ENCODE measurements at regions not wholly inside any gene's neighbourhood (a gene's known extent, or its start where the extent isn't known, plus 50 kb on each side); places are given as distances from the start of the nearest gene placed in this dataset.

- Histone ChIP-seq H3K4me3 (no peak overlapping the region), H3K27ac (no peak overlapping the region), H3K27me3 (no peaks in the 10 kb centered on the region), H3K9ac (ENCODE audit: low read depth in 2 of 2, low read length in 2 of 2) (no peak overlapping the region), H3K4me1 (no peaks in the 10 kb centered on the region), H3K9me3 (no peaks in the 10 kb centered on the region), H3K36me3 (no peaks in the 10 kb centered on the region)
- TF ChIP-seq CTCF (IDR thresholded peaks at IDR 0.05): no peak
- no peak for DNase-seq
- intact Hi-C loops (cut with DNase I): no loop called here
These were observed 57.0 kb downstream of the SEC61G start for GRCh38 chr7:54701982-54702381.

- Histone ChIP-seq H3K9me3 (no peaks in the 10 kb centered on the region), H3K27me3 (no peaks in the 10 kb centered on the region), H3K36me3 (no peaks in the 10 kb centered on the region), H3K9ac (ENCODE audit: low read depth in 2 of 2, low read length in 2 of 2) (no peak overlapping the region), H3K4me3 (no peak overlapping the region), H3K4me1 (no peaks in the 10 kb centered on the region), H3K27ac (no peak overlapping the region)
- no peak for DNase-seq
- no peak for TF ChIP-seq CTCF (IDR thresholded peaks at IDR 0.05)
- intact Hi-C loops (cut with DNase I): no loop called here
These were observed 59.3 kb downstream of the SEC61G start for GRCh38 chr7:54699715-54700114.

GRCh38 chr7:54697659-54698186, 61.3 kb downstream of the SEC61G start:
- no peak for DNase-seq
- Histone ChIP-seq H3K36me3 (no peaks in the 10 kb centered on the region), H3K27me3 (no peaks in the 10 kb centered on the region), H3K27ac (no peak overlapping the region), H3K9me3 (no peaks in the 10 kb centered on the region), H3K4me3 (no peak overlapping the region), H3K9ac (ENCODE audit: low read depth in 2 of 2, low read length in 2 of 2) (no peak overlapping the region), H3K4me1 (no peaks in the 10 kb centered on the region)
- intact Hi-C loops (cut with DNase I): no loop called here
- TF ChIP-seq CTCF (IDR thresholded peaks at IDR 0.05): no peak

DNA sequence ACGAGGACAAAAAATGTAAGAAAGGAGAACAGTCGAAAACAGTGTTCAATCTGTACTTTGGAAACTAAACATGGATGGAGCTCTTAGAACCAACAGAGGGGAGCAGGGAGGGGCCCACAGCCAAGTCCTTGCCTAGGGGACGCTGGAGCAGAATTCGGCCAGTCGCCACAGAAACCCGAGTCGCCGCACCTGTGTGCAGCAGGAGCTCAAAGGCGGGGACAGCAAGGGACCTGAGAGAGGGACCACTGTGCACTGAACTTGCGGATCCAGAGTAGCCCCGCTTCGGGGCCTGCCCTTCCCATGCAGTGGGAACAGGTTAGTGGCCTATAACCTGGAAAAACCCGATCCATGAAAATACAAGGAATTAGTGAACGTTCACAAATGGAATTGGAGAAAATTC, 68.1 kb downstream of the SEC61G start:
- Histone ChIP-seq H3K4me1 (no peaks in the 10 kb centered on the region), H3K9me3 (no peaks in the 10 kb centered on the region), H3K36me3 (no peaks in the 10 kb centered on the region), H3K27ac (no peak overlapping the region), H3K9ac (ENCODE audit: low read depth in 2 of 2, low read length in 2 of 2) (no peak overlapping the region), H3K4me3 (no peak overlapping the region), H3K27me3 (no peaks in the 10 kb centered on the region)
- DNase-seq: no peak
- no peak for TF ChIP-seq CTCF (IDR thresholded peaks at IDR 0.05)
- intact Hi-C loops (cut with DNase I): no loop called here

DNA sequence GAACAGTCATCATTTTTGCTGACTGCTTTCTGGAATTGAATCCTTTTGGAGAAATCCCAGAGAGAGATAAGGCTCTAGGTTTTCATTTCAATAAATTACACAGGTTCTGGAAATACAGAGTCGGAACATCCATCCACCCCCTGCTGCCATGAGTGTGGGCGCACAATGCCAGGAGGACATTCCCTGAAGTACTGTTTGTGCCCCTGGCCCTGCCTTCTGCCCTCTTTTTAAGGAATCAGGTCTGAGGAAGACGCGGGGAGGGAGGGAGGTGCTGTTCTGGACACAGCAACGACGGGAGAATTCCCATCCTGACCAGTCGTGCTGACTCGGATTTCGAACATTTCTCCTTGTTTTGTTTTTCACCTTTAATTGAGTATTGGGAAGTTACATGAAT, 69.0 kb downstream of the SEC61G start:
- Histone ChIP-seq H3K4me1 (no peaks in the 10 kb centered on the region), H3K27me3 (no peaks in the 10 kb centered on the region), H3K4me3 (no peak overlapping the region), H3K36me3 (no peaks in the 10 kb centered on the region), H3K9ac (ENCODE audit: low read depth in 2 of 2, low read length in 2 of 2) (no peak overlapping the region), H3K27ac (no peak overlapping the region), H3K9me3 (no peaks in the 10 kb centered on the region)
- TF ChIP-seq CTCF (IDR thresholded peaks at IDR 0.05): no peak
- intact Hi-C loops (cut with DNase I): no loop called here
- no peak for DNase-seq
